ENCODE measurements at regions not wholly inside any gene's neighbourhood (a gene's known extent, or its start where the extent isn't known, plus 50 kb on each side); places are given as distances from the start of the nearest gene placed in this dataset.

GRCh38 chrX:46301903-46302302 lies 243.3 kb downstream of the ZNF674 start:
- DNase-seq (ENCODE audit: low read depth): no peak

GRCh38 chrX:46298821-46299220 lies 246.4 kb downstream of the ZNF674 start:
- no peak for DNase-seq (ENCODE audit: low read depth)

DNA sequence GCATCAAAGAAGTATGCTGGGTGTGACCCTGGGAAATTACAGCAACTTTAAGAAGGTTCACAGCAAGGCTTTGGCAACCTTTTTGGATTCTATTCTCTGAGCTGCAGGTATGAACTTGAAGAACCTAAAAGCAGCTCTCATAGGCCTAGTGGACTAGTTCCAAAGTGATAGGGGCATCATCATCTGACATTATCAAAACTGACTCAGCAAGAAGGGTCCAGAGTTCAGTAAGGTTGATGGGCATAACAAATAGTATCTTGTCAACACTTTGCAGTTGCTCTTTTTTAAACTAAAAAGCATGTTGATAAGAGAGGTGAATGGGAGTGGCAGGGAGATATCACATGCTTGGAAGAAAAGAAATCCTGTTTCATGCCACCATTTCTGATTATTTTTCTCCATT lies 249.3 kb downstream of the ZNF674 start:
- no peak for DNase-seq (ENCODE audit: low read depth)

GRCh38 chrX:46294234-46294633 lies 251.0 kb downstream of the ZNF674 start:
- no peak for DNase-seq (ENCODE audit: low read depth)

- DNase-seq (ENCODE audit: low read depth): no peak
These were observed 265.3 kb downstream of the ZNF674 start for GRCh38 chrX:46279925-46280313.

DNA sequence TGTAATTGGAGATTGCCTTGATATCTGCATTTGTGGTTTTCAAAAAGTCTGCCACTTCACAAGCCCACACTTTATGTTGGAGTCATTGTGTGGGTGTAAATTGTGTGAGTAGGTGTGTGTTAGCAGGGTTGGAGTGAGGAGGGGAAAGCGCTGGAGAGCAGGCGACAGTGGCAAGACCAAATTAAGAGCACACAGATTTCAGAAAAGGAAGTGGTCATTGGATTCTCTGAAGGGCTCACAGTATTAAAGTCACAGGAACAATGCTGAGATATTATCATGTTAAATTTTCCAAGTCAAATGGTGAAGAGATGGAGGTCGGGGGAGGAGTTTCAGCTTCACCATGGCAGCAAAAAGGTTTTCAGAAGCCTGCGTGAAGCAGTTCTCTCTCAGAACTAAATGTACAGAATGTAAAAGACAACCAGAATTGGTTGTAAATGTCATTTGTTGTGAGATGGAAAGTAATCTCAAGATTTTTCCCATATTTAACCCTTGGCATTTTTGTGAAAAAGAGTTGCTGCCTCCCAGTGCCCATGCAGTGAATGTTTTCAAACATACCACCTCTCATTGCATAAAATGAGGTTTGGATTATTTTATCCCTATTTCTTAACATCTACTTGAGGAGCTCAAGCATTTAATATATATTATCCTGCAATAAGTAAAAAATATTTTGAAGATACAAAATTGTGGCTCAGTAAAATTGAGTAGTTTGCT lies 265.9 kb downstream of the ZNF674 start:
- no peak for DNase-seq (ENCODE audit: low read depth)

GRCh38 chrX:46278572-46278971 lies 266.6 kb downstream of the ZNF674 start:
- no peak for DNase-seq (ENCODE audit: low read depth)

- no peak for DNase-seq (ENCODE audit: low read depth)
These were observed 276.8 kb downstream of the ZNF674 start for GRCh38 chrX:46268412-46268811.

DNA sequence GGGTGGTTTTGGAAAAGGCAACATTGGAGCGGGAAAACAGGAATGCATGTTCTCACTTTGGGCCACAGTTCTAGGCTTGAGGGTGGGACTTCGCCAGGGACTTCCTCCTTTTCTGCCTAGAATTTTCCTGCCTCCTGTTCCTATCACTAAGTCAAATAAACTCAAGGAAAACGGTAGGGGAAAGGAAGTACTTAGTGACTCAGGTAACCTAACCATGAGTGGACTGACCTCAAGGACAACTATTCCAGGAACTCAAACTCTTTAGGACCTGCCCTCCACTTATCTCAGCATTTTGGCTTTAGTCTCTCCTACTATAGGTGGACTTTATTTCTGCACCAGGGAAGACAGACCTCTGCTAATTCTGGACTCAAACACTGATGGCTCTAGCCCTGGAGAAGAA lies 281.7 kb downstream of the ZNF674 start:
- DNase-seq (ENCODE audit: low read depth): no peak

GRCh38 chrX:46262304-46262703 lies 282.9 kb downstream of the ZNF674 start:
- no peak for DNase-seq (ENCODE audit: low read depth)

- no peak for DNase-seq (ENCODE audit: low read depth)
These were observed 284.7 kb downstream of the ZNF674 start for GRCh38 chrX:46260499-46260898.

DNA sequence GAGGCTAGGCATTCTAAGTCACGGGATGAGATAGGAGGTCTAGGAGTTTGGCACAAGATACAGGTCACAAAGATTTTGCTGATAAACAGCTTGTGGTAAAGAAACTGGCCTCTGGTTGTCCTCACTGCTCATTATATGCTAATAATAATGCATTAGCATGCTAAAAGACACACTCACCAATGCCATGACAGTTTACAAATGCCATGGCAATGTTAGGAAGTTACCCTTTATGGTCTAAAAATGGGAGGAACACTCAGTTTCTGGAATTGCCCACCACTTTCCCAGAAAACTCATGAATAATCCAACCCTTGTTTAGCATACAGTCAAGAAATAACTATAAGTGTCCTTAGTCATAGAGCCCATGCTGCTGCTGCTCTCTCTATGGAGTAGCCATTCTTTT lies 286.9 kb downstream of the ZNF674 start:
- no peak for DNase-seq (ENCODE audit: low read depth)

DNA sequence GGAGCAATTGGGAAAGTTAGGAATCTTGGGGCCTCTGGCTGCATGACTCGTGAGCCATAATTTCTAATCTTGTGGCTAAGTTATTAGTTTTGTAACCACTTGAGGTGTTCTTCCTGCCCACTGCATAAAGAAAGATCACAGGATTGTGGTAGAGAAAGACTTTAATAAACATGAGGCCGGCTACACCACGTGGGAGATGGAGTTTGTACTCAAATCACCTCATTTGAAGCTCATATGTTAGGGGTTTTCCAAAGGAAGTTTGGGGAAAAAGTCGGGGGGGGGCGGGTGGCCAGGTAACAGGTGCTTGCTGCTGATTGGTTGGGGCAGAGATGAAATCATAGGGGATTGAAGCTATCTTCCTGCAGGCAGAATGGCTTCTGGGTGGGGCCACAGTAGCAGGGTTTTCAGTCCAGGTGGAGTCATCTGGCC lies 287.8 kb downstream of the ZNF674 start:
- DNase-seq (ENCODE audit: low read depth): no peak

GRCh38 chrX:46256875-46257274 lies 288.3 kb downstream of the ZNF674 start:
- no peak for DNase-seq (ENCODE audit: low read depth)

GRCh38 chrX:46255046-46255445 lies 290.2 kb downstream of the ZNF674 start:
- no peak for DNase-seq (ENCODE audit: low read depth)

GRCh38 chrX:46254641-46255040 lies 290.6 kb downstream of the ZNF674 start:
- no peak for DNase-seq (ENCODE audit: low read depth)

GRCh38 chrX:46251755-46252154 lies 293.5 kb downstream of the ZNF674 start:
- no peak for DNase-seq (ENCODE audit: low read depth)

- no peak for DNase-seq (ENCODE audit: low read depth)
These were observed 295.1 kb downstream of the ZNF674 start for GRCh38 chrX:46250151-46250550.

GRCh38 chrX:46247456-46247855 lies 297.8 kb downstream of the ZNF674 start:
- no peak for DNase-seq (ENCODE audit: low read depth)

- no peak for DNase-seq (ENCODE audit: low read depth)
These were observed 300.8 kb downstream of the ZNF674 start for GRCh38 chrX:46244451-46244850.

GRCh38 chrX:46236411-46236810 lies 308.8 kb downstream of the ZNF674 start:
- DNase-seq (ENCODE audit: low read depth): no peak

DNA sequence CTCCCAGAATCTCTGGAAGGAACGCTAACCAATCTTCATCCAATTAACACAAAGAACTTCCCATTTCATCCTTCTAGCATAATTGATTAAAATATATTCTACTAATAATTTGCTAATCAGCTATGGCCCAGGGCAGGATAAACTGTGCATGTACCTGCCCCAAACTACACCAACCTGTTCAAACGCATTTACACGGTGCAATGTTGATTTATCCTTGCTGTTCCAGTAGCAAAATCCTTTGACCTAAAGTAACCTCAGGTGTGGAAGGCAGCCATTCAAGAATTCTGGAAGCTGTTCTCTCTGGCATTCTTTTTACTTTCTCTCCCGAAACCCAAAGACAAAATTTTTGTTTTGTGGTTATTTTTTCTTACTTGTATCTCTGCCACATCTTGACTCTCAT lies 309.4 kb downstream of the ZNF674 start:
- no peak for DNase-seq (ENCODE audit: low read depth)

- no peak for DNase-seq (ENCODE audit: low read depth)
These were observed 310.4 kb downstream of the ZNF674 start for GRCh38 chrX:46234775-46235174.

DNA sequence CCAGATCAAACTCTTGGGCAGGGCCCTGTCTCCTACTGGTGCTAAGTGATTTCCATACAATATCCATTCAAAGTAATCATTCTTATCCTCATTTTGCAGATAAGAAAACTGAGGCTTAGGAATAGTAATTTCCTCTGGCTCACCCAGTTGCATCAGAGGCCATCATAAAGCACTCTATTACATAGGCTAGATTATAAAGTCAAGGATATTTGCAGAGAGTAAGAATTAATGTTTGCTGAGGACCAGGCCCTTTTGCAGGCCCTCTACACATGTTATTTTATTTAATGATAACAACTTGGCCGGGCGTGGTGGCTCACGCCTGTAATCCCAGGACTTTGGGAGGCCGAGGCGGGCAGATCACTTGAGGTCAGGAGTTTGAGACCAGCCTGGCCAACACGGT lies 316.8 kb downstream of the ZNF674 start:
- no peak for DNase-seq (ENCODE audit: low read depth)

Measured in T follicular helper cell (primary cell).